ENCODE measurements at regions not wholly inside any gene's neighbourhood (a gene's known extent, or its start where the extent isn't known, plus 50 kb on each side); places are given as distances from the start of the nearest gene placed in this dataset.
"Not testable (repeated sequence)": the region's sequence is repeated elsewhere in the genome, so short reads cannot be mapped to it uniquely, and the experiment has no call there.

DNA sequence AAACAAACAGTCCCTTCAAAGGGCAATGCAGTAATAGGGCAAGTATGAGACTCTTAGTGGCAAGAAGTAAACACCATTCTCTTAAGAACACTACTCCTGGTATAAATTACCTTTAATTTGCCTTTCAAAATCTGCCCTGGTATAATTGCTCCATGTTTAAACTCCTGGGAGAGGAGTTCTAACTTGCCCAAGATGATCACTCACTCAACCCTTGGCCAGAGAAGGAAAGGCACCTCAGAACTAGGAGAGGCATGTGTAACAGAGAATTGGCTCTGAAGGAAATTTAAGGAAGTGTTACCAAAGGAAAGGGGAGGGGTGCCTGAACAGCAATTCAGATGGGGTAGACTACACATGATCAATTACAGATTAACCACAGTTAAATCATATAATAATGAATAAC, 1173.6 kb upstream of the SORCS1 start:
- CTCF ChIA-PET: interaction anchor here (1.2 kb wide), 1 partner anchor 10 kb away, joined by 5 read pairs; no protein-coding TSS in a partner anchor
- POLR2A ChIA-PET: no interaction called here
- DNase-seq (ENCODE audit: extremely low spot score): no peak
- TF ChIP-seq, protein P1, sequence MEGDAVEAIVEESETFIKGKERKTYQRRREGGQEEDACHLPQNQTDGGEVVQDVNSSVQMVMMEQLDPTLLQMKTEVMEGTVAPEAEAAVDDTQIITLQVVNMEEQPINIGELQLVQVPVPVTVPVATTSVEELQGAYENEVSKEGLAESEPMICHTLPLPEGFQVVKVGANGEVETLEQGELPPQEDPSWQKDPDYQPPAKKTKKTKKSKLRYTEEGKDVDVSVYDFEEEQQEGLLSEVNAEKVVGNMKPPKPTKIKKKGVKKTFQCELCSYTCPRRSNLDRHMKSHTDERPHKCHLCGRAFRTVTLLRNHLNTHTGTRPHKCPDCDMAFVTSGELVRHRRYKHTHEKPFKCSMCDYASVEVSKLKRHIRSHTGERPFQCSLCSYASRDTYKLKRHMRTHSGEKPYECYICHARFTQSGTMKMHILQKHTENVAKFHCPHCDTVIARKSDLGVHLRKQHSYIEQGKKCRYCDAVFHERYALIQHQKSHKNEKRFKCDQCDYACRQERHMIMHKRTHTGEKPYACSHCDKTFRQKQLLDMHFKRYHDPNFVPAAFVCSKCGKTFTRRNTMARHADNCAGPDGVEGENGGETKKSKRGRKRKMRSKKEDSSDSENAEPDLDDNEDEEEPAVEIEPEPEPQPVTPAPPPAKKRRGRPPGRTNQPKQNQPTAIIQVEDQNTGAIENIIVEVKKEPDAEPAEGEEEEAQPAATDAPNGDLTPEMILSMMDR (IDR thresholded peaks at IDR 0.05; ENCODE audit: control extremely low read depth, extremely low read depth, low read depth, missing control alignments): no peak

DNA sequence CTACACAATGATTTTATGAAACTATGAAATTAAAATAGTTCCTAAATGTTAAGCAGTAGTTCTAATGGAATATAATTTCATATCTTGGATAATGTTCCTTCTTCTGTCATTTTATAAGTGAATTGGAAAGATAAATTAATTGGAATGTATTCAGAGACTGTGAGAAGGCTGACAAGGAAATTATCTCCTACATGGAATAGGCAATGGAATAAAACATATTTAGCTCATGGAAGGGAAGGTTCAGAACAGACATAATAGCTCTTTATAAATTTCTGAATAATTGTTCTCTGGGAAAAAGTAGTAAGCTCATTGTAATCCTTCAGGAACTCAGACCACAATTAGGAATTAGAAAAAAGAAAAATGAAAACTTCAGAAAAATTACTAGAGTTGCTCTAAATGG, 1172.3 kb upstream of the SORCS1 start:
- TF ChIP-seq, protein P1 (IDR thresholded peaks at IDR 0.05; ENCODE audit: control extremely low read depth, extremely low read depth, low read depth, missing control alignments): no peak
- POLR2A ChIA-PET: no interaction called here
- no peak for DNase-seq (ENCODE audit: extremely low spot score)
- CTCF ChIA-PET: no interaction called here

DNA sequence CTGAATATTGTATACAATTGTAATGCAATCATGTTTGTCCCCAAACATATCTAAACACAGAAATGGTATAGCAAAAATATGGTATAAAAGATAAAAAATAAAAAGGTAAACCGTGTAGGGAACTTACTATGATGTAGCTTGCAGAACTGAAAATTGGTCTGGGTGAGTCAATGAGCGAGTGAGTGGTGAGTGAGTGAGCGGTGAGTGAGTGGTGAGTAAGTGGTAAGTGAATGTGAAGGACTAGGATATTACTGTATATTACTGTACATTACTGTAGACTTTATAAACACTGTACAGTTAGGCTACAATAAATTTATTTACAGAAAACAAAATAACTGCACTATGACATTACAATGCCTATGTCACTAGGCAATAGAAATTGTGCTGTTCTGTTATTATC, 1163.2 kb upstream of the SORCS1 start:
- ChIA-PET CTCF (no interaction called here), POLR2A (no interaction called here)
- DNase-seq (ENCODE audit: extremely low spot score): no peak
- TF ChIP-seq, protein P1 (IDR thresholded peaks at IDR 0.05; ENCODE audit: control extremely low read depth, extremely low read depth, low read depth, missing control alignments): no peak

DNA sequence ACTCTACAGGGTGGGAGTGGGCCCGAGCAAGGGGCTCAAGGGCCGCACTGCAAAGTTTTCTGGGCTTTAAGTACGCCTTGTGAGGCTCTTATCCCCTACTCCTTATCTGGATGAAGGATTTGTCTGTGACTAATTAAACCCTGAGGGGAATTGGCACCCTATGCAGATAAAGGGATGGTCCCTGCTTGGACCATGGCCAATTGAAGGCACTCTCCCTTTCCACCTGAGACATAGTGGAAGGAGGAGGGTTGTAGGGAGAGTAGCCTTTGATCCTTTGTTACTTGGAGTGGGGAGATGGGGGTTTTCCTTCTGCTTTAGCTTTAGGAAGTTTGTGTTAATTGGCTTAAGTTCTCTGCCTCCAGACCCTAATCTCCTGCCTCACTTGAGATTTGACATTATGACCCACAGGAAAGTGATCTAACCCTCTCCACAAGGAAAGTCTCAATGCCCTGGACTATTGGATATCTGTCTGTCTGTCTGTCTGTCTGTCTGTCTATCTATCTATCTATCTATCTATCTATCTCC, 1158.8 kb upstream of the SORCS1 start:
- CTCF ChIA-PET: no interaction called here
- POLR2A ChIA-PET: no interaction called here
- no peak for DNase-seq (ENCODE audit: extremely low spot score)
- TF ChIP-seq, protein P1 (IDR thresholded peaks at IDR 0.05; ENCODE audit: control extremely low read depth, extremely low read depth, low read depth, missing control alignments): no peak

DNA sequence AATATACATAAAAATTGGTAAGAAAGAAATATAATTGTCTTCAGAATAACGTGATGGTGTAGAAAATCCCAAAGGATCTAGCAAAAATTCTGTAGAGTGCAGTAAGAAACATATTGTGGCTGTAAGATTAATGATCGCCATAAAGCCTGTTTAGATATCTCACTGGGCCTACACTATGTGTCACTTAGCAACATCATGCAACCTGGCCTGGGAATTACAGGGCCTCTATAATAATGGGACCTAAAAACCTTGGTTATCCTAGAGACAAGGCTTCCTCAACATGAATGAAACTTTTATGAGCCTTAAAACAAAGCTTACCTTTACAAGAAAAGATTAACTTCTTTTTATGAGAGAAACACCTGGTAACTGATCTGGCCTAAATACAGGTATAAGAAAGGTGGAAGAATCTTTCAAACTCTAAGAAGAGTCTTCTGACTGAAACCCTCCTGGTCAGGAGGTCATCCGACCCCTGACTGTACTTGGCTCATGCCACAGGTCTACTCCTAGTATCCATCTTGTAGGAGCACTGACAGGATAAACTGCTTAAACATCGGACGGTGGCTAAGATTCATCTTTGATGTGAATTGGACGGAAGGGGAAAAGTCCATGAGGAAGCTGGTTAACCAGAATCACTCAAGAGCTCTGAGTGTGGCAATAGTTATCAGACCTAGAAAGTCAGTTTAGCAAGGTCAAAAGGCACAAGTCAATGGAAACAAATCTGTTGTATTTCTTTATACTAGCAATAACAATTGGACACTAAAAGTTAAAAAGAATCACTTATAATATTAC, 1155.1 kb upstream of the SORCS1 start:
- DNase-seq (ENCODE audit: extremely low spot score): no peak
- POLR2A ChIA-PET: no interaction called here
- TF ChIP-seq, protein P1 (IDR thresholded peaks at IDR 0.05; ENCODE audit: control extremely low read depth, extremely low read depth, low read depth, missing control alignments): no peak
- CTCF ChIA-PET: no interaction called here

DNA sequence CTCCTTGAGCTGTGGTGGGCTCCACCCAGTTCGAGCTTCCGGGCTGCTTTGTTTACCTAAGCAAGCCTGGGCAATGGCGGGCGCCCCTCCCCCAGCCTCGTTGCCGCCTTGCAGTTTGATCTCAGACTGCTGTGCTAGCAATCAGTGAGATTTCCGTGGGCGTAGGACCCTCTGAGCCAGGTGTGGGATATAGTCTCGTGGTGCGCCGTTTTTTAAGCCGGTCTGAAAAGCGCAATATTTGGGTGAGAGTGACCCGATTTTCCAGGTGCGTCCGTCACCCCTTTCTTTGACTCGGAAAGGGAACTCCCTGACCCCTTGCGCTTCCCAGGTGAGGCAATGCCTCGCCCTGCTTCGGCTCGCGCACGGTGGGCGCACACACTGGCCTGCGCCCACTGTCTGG, 1151.1 kb upstream of the SORCS1 start:
- POLR2A ChIA-PET; DNase-seq (ENCODE audit: extremely low spot score); CTCF ChIA-PET: not testable (repeated sequence)

DNA sequence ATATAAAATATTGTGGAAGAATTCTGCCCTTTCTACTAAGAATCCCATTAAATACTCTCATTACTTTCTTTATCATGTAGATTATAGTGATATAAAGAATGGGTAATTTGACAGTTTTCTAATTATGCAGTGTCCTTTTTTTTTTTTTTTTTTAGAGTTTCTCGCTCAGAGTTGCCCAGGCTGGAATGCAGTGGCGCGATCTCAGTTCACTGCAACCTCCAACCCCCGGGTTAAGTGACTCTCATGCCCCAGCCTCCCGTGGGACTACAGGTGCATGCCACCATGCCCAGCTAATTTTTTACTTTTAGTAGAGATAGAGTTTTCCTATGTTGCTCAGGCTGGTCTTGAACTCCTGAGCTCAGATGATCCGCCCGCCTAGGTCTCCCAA, 1143.4 kb upstream of the SORCS1 start:
- POLR2A ChIA-PET: no interaction called here
- TF ChIP-seq, protein P1 (IDR thresholded peaks at IDR 0.05; ENCODE audit: control extremely low read depth, extremely low read depth, low read depth, missing control alignments): no peak
- CTCF ChIA-PET: no interaction called here
- no peak for DNase-seq (ENCODE audit: extremely low spot score)

Measured in GM10248 (cell line).